Endothelial cell of umbilical vein (primary cell): ENCODE measurements at regions not wholly inside any gene's neighbourhood (a gene's known extent, or its start where the extent isn't known, plus 50 kb on each side); places are given as distances from the start of the nearest gene placed in this dataset.

Experiments
- BruUV-seq: library from RNA; stranded (reverse); fragments of 400-500 nt; replicated peaks from 2 replicates; lab custom pipeline; 2021; lab: Mats Ljungman, UMichigan
- CTCF ChIA-PET: fragments of 300-600, 350-600 bp; sonication (Branson Sonifier 250); formaldehyde crosslinking; loops from one replicate; lab custom pipeline; 2021; ENCODE audit warnings: antibody characterized with exemption, inconsistent platforms; lab: Charles Lee
- POLR2A ChIA-PET: fragments of 300-600, 350-600 bp; sonication (Branson Sonifier 250); formaldehyde crosslinking; loops from one replicate; lab custom pipeline; 2021; ENCODE audit warnings: antibody characterized with exemption, inconsistent platforms; lab: Charles Lee
- DNase-seq: peaks from one replicate; pipeline ENCODE4 v3.0.0-alpha.2; 2011; ENCODE audit warnings: low read depth, low spot score
- FAIRE-seq: peaks from 2 replicates; lab custom pipeline; 2011; peaks lifted over from hg19 to GRCh38; lab: Jason Lieb, UNC
- H2AFZ ChIP-seq: 2 replicates; pipeline ENCODE4 v1.6.0; 2012; ENCODE audit warnings: low read depth, low read length, control low read depth, inconsistent platforms
- H3K27ac ChIP-seq: 2 replicates; pipeline ENCODE4 v1.5.1; 2011; ENCODE audit warnings: low read depth, mild to moderate bottlenecking, control low read depth, low read length, moderate library complexity; ENCODE audit not compliant: insufficient read depth
- H3K27me3 ChIP-seq, 2 experiments: 2 replicates each; pipeline versions ENCODE4 v1.6.0 to v1.6.1; 2011; ENCODE audit warnings: low read length in 2 of 2, mixed read lengths in 1 of 2; ENCODE audit not compliant: control insufficient read depth in 2 of 2, insufficient read depth in 2 of 2
- H3K36me3 ChIP-seq, 2 experiments: 2 replicates in 1 of 2; 3 replicates in 1 of 2; pipeline ENCODE4 v1.5.1; 2011; ENCODE audit warnings: low read length in 2 of 2, mild to moderate bottlenecking in 1 of 2, moderate library complexity in 1 of 2; ENCODE audit not compliant: control insufficient read depth in 2 of 2, insufficient read depth in 2 of 2; ENCODE audit errors: extremely low read depth in 1 of 2
- H3K4me1 ChIP-seq: 3 replicates; pipeline ENCODE4 v1.5.1; 2011; ENCODE audit warnings: mild to moderate bottlenecking, low read length; ENCODE audit not compliant: control insufficient read depth, insufficient read depth; ENCODE audit errors: extremely low read depth
- H3K4me2 ChIP-seq: 2 replicates; pipeline ENCODE4 v1.6.1; 2011; ENCODE audit warnings: low read length, control low read depth, mixed read lengths; ENCODE audit not compliant: insufficient read depth
- H3K4me3 ChIP-seq, 3 experiments: fragments of 200-600 bp in 1 of 3; sonication (generic), shearing (Covaris generic) in 1 of 3; replicated peaks in 1 of 3; 2 replicates each; pipeline ENCODE4 v1.5.1; 2011 to 2016; ENCODE audit warnings: control low read depth in 3 of 3, low read length in 3 of 3, mild to moderate bottlenecking in 2 of 3, inconsistent platforms in 1 of 3, low read depth in 1 of 3, moderate library complexity in 1 of 3; ENCODE audit not compliant: insufficient read depth in 1 of 3
- H3K79me2 ChIP-seq: 2 replicates; pipeline ENCODE4 v1.6.0; 2012; ENCODE audit warnings: low read length, inconsistent platforms; ENCODE audit not compliant: control insufficient read depth, insufficient read depth
- H3K9ac ChIP-seq: replicated peaks from 2 replicates; pipeline ENCODE3; 2011; ENCODE audit warnings: low read length, control low read depth; ENCODE audit not compliant: insufficient read depth; ENCODE audit errors: extremely low read depth
- H3K9me1 ChIP-seq: replicated peaks from 3 replicates; pipeline ENCODE4 v1.6.0; 2011; ENCODE audit warnings: mild to moderate bottlenecking, low read length; ENCODE audit not compliant: control insufficient read depth, insufficient read depth; ENCODE audit errors: extremely low read depth
- H3K9me3 ChIP-seq: replicated peaks from 2 replicates; pipeline ENCODE4 v1.5.1; 2012; ENCODE audit warnings: low read length, inconsistent platforms; ENCODE audit not compliant: control insufficient read depth, insufficient read depth
- H4K20me1 ChIP-seq: replicated peaks from 2 replicates; pipeline ENCODE3; 2011; ENCODE audit warnings: mild to moderate bottlenecking, low read length; ENCODE audit not compliant: control insufficient read depth, insufficient read depth; ENCODE audit errors: extremely low read depth
- CTCF ChIP-seq, 2 donors: IDR thresholded peaks; 1 replicate in 1 of 2; 2 replicates in 1 of 2; pipeline ENCODE4 v1.5.1; 2011; ENCODE audit warnings: low read length in 2 of 2, mild to moderate bottlenecking in 2 of 2, moderate library complexity in 2 of 2, control low read depth in 1 of 2, inconsistent platforms in 1 of 2, low read depth in 1 of 2; ENCODE audit not compliant: insufficient read depth in 1 of 2; ENCODE audit errors: extremely low read depth in 1 of 2
- EZH2 ChIP-seq: IDR thresholded peaks from 2 replicates; pipeline ENCODE4 v1.6.1; 2012; ENCODE audit warnings: borderline replicate concordance, low read depth, mild to moderate bottlenecking, moderate library complexity, low read length, inconsistent platforms; ENCODE audit not compliant: severe bottlenecking
- JUN ChIP-seq: IDR thresholded peaks from 2 replicates; pipeline ENCODE4 v1.6.1; 2011; ENCODE audit warnings: borderline replicate concordance, low read depth; ENCODE audit not compliant: insufficient read length, insufficient read depth
- POLR2A ChIP-seq: IDR thresholded peaks from 2 replicates; pipeline ENCODE4 v1.6.1; 2012; ENCODE audit warnings: low read depth, mild to moderate bottlenecking, control low read depth, low read length
- POLR2AphosphoS5 ChIP-seq: IDR thresholded peaks from 2 replicates; pipeline ENCODE4 v1.6.1; 2012; ENCODE audit warnings: low read depth, mild to moderate bottlenecking, control low read depth, low read length, moderate library complexity; ENCODE audit not compliant: insufficient read depth
- dilution Hi-C: fragments of 300-500 bp; cut with MboI; formaldehyde crosslinking; loops from one replicate; pipeline ENCODE4 v1.15.0; 2019; ENCODE audit warnings: low sequenced_read_pairs; ENCODE audit not compliant: extremely low pct_ligation_motif_present
- intact Hi-C: fragments of 100-400 bp; cut with micrococcal nuclease; formaldehyde crosslinking; loops from one replicate; pipeline ENCODE4 v1.10.0; 2022
- TF ChIP-seq, protein P1 (sequence below): IDR thresholded peaks from 2 replicates; pipeline ENCODE4 v1.6.1; 2011; ENCODE audit not compliant: insufficient read depth, insufficient read length

- dilution Hi-C loops, result no loop called here
- H2AFZ ChIP-seq, result no peak overlapping the region
- no peaks in the 10 kb centered on the region for H3K27me3 ChIP-seq
- H3K27ac ChIP-seq, result no peak overlapping the region
- H3K9ac ChIP-seq, result no peak overlapping the region
- BruUV-seq, result no TSS peak
- DNase-seq (no peak), FAIRE-seq (no peak)
- intact Hi-C loops, result loop anchor here (1.0 kb wide), 1 partner anchor 143 kb away; no protein-coding TSS in a partner anchor
- no peak overlapping the region for H3K4me3 ChIP-seq
- no peak overlapping the region for H3K4me2 ChIP-seq
- no peaks in the 10 kb centered on the region for H3K79me2 ChIP-seq
- H4K20me1 ChIP-seq, result no peaks in the 10 kb centered on the region
- POLR2A ChIA-PET, result no interaction called here
- no peaks in the 10 kb centered on the region for H3K9me3 ChIP-seq
- no peaks in the 10 kb centered on the region for H3K36me3 ChIP-seq
- CTCF ChIA-PET, result interaction anchor here (1.3 to 1.6 kb wide), 2 partner anchors 12 to 20 kb away, joined by 5 to 6 read pairs; no protein-coding TSS in a partner anchor
- no peak for TF ChIP-seq POLR2AphosphoS5
- no peaks in the 10 kb centered on the region for H3K4me1 ChIP-seq
- no peaks in the 10 kb centered on the region for H3K9me1 ChIP-seq
These were observed 543.2 kb upstream of the NRXN1 start for GRCh38 chr2:51575181-51575580.

GRCh38 chr2:51559026-51559425, 527.1 kb upstream of the NRXN1 start:
- H3K36me3 ChIP-seq, result no peaks in the 10 kb centered on the region
- H3K4me3 ChIP-seq, result no peak overlapping the region
- H3K79me2 ChIP-seq, result no peaks in the 10 kb centered on the region
- H3K9me1 ChIP-seq, result no peaks in the 10 kb centered on the region
- no peak for DNase-seq
- BruUV-seq, result no TSS peak
- ChIA-PET POLR2A (no interaction called here), CTCF (interaction anchor here (1.1 kb wide), 1 partner anchor 25 kb away, joined by 3 read pairs; no protein-coding TSS in a partner anchor)
- H3K9ac ChIP-seq, result no peak overlapping the region
- no peaks in the 10 kb centered on the region for H3K9me3 ChIP-seq
- H3K4me2 ChIP-seq, result no peak overlapping the region
- no peak for FAIRE-seq
- no peak for TF ChIP-seq JUN
- no peak for TF ChIP-seq CTCF (IDR thresholded peaks at IDR 0.05; ENCODE audit: extremely low read depth in 1 of 2, insufficient read depth in 1 of 2, low read depth in 1 of 2, low read length in 2 of 2)
- TF ChIP-seq, protein P1, sequence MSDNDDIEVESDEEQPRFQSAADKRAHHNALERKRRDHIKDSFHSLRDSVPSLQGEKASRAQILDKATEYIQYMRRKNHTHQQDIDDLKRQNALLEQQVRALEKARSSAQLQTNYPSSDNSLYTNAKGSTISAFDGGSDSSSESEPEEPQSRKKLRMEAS, result no peak
- no peak for TF ChIP-seq POLR2AphosphoS5
- no peak for TF ChIP-seq EZH2
- no peak for TF ChIP-seq POLR2A
- no peak overlapping the region for H3K27ac ChIP-seq
- no peaks in the 10 kb centered on the region for H3K27me3 ChIP-seq
- intact Hi-C loops, result no loop called here
- H3K4me1 ChIP-seq, result no peaks in the 10 kb centered on the region
- H4K20me1 ChIP-seq, result no peaks in the 10 kb centered on the region
- dilution Hi-C loops, result no loop called here
- no peak overlapping the region for H2AFZ ChIP-seq
